RWPE1 (cell line): ENCODE measurements at regions not wholly inside any gene's neighbourhood (a gene's known extent, or its start where the extent isn't known, plus 50 kb on each side); places are given as distances from the start of the nearest gene placed in this dataset.

Source experiments
- CTCF ChIA-PET: fragments of 350-600 bp; sonication (Branson Sonifier 250); formaldehyde crosslinking; extraction: SDS; loops from one replicate; lab custom pipeline; 2021; lab: Yijun Ruan, JAX
- POLR2A ChIA-PET: fragments of 400-600 bp; formaldehyde crosslinking; extraction: SDS; loops from one replicate; lab custom pipeline; 2020; ENCODE audit warnings: antibody characterized with exemption; ENCODE audit not compliant: low non-redundant PET; lab: Yijun Ruan, JAX
- DNase-seq: peaks from one replicate; pipeline ENCODE4 v3.0.0; 2012; ENCODE audit warnings: low spot score
- H3K27ac ChIP-seq: fragments of 450-650 bp; 2 replicates; pipeline ENCODE4 v1.5.1; 2017
- CTCF ChIP-seq: fragments of 450-650 bp; conservative IDR thresholded peaks from 2 replicates; pipeline ENCODE4 v1.5.1; 2017; ENCODE audit warnings: low read depth, mild to moderate bottlenecking

DNA sequence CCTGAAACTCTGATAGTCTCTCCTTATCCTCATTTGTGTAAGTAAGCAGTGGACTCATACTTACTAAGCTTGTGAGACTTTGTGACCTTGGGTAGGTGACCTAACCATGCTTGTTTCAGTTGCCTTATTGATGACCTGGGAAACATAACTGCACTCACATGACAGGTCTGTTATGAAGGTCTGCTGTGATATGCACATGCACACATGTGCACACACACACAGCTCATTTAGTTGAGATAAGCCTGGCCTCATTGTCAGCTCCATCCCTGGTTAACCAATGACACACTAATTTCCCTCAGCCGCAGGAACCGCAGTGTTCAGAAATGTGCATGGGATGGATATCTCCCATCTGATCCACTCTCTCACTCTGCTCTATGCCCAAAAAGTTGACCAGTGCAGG is 177.2 kb downstream of the GPAM start:
- no peak for DNase-seq
- POLR2A ChIA-PET = no interaction called here
- CTCF ChIA-PET = interaction anchor here (0.6 to 0.7 kb wide), 3 partner anchors 17 to 59 kb away, joined by 3 to 5 read pairs (median 3); no protein-coding TSS in a partner anchor
- TF ChIP-seq CTCF = no peak
- no peak overlapping the region for H3K27ac ChIP-seq

DNA sequence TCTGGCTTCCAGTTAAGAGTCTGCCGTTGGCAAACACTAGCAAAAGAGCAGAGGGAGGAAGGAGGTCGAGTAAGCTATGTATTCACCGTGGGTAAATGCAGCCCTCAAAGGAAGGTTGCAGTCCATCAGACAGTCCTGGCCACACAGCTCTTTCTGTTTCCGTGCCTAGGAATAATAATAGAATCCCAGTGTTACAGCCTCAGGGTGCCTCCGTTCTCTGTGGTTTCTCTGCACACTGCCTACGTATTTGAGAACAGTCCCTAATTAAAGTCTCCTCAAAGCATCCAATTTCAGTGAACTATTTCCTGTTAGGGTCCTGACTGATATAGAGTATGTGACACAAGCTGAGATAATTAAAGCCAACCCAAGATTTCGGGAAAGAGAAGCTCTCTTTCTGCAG is 176.7 kb downstream of the GPAM start:
- H3K27ac ChIP-seq = no peak overlapping the region
- ChIA-PET POLR2A (no interaction called here), CTCF (interaction anchor here (0.7 kb wide), 1 partner anchor 16 kb away, joined by 3 read pairs; no protein-coding TSS in a partner anchor)
- TF ChIP-seq CTCF = no peak
- DNase-seq = no peak

DNA sequence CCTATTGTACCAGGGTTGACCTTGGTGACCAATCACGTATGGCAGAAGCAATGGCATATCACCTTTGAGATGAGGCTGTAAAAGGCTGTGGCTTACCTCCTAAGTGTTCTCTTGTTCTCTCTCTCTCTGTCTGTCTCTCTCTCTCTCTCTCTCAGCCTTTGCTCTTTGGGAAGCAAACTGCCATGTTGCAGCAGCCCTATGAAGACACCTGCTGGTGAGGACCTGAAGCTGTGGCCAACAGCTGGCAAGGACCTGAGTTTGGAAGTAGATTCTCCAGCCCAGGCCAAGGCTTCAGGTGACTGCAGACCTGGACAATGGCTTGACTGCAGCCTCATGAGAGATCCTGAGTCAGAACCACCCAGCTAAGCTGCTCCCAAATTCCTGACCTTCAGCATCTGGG is 161.4 kb downstream of the GPAM start:
- TF ChIP-seq CTCF = no peak
- no peak overlapping the region for H3K27ac ChIP-seq
- CTCF ChIA-PET = interaction anchor here (0.5 to 1.5 kb wide), 4 partner anchors 14 to 841 kb away, joined by 3 to 4 read pairs (median 3); no protein-coding TSS in a partner anchor
- no peak for DNase-seq
- POLR2A ChIA-PET = no interaction called here

GRCh38 chr10:112024079-112024478 is 159.5 kb downstream of the GPAM start:
- ChIA-PET POLR2A (no interaction called here), CTCF (interaction anchor here (0.7 kb wide), 1 partner anchor 408 kb away, joined by 3 read pairs; no protein-coding TSS in a partner anchor)
- H3K27ac ChIP-seq = no peak overlapping the region
- TF ChIP-seq CTCF = no peak
- no peak for DNase-seq

- ChIA-PET CTCF (interaction anchor here (0.6 kb wide), 1 partner anchor 56 kb away, joined by 5 read pairs; no protein-coding TSS in a partner anchor), POLR2A (no interaction called here)
- no peak for DNase-seq
- TF ChIP-seq CTCF = no peak
- no peak overlapping the region for H3K27ac ChIP-seq
Observed at GRCh38 chr10:112025228-112025627, 158.3 kb downstream of the GPAM start.

GRCh38 chr10:112026438-112026837 is 157.1 kb downstream of the GPAM start:
- H3K27ac ChIP-seq = no peak overlapping the region
- TF ChIP-seq CTCF = no peak
- ChIA-PET CTCF (no interaction called here), POLR2A (no interaction called here)
- no peak for DNase-seq
